ENCODE measurements at regions not wholly inside any gene's neighbourhood (a gene's known extent, or its start where the extent isn't known, plus 50 kb on each side); places are given as distances from the start of the nearest gene placed in this dataset.
"Not testable (repeated sequence)": the region's sequence is repeated elsewhere in the genome, so short reads cannot be mapped to it uniquely, and the experiment has no call there.

- Mint-ChIP-seq H3K4me3 (no peak overlapping the region), H3K9me3 (peaks cover 9% of the 10 kb centered on the region), H3K36me3 (no peaks in the 10 kb centered on the region), H3K4me1 (no peaks in the 10 kb centered on the region), H3K27ac (no peak overlapping the region)
- DNase-seq (ENCODE audit: low spot score in 2 of 2) (no peak), ATAC-seq (no peak)
Observed at GRCh38 chr4:79661196-79661595, 253.2 kb upstream of the GK2 start.

GRCh38 chr4:79659308-79659870 is 251.4 kb upstream of the GK2 start:
- H3K4me3 Mint-ChIP-seq; H3K9me3 Mint-ChIP-seq; DNase-seq (ENCODE audit: low spot score in 2 of 2); H3K27ac Mint-ChIP-seq; H3K4me1 Mint-ChIP-seq; ATAC-seq; H3K36me3 Mint-ChIP-seq: not testable (repeated sequence)

GRCh38 chr4:79657379-79657778 is 249.4 kb upstream of the GK2 start:
- H3K27ac Mint-ChIP-seq: no peak overlapping the region
- H3K4me1 Mint-ChIP-seq: no peaks in the 10 kb centered on the region
- DNase-seq (ENCODE audit: low spot score in 2 of 2) (no peak), ATAC-seq (no peak)
- H3K4me3 Mint-ChIP-seq: no peak overlapping the region
- peaks cover 9% of the 10 kb centered on the region for H3K9me3 Mint-ChIP-seq
- H3K36me3 Mint-ChIP-seq: no peaks in the 10 kb centered on the region

GRCh38 chr4:79653871-79654270 is 245.8 kb upstream of the GK2 start:
- peaks cover 3% of the 10 kb centered on the region for H3K9me3 Mint-ChIP-seq
- H3K4me1 Mint-ChIP-seq: no peaks in the 10 kb centered on the region
- H3K36me3 Mint-ChIP-seq: no peaks in the 10 kb centered on the region
- H3K4me3 Mint-ChIP-seq: no peak overlapping the region
- ATAC-seq: no peak
- H3K27ac Mint-ChIP-seq: no peak overlapping the region
- DNase-seq (ENCODE audit: low spot score in 2 of 2): no peak

GRCh38 chr4:79652738-79653137 is 244.7 kb upstream of the GK2 start:
- Mint-ChIP-seq H3K9me3 (peaks cover 3% of the 10 kb centered on the region), H3K27ac (no peak overlapping the region), H3K4me3 (no peak overlapping the region), H3K36me3 (no peaks in the 10 kb centered on the region), H3K4me1 (no peaks in the 10 kb centered on the region)
- no peak for DNase-seq (ENCODE audit: low spot score in 2 of 2)
- ATAC-seq: no peak

- DNase-seq (ENCODE audit: low spot score in 2 of 2) (no peak), ATAC-seq (no peak)
- Mint-ChIP-seq H3K9me3 (peaks cover 2% of the 10 kb centered on the region), H3K4me3 (no peak overlapping the region), H3K4me1 (no peaks in the 10 kb centered on the region), H3K36me3 (no peaks in the 10 kb centered on the region), H3K27ac (no peak overlapping the region)
Observed at GRCh38 chr4:79652232-79652631, 244.2 kb upstream of the GK2 start.

- ATAC-seq (no peak), DNase-seq (ENCODE audit: low spot score in 2 of 2) (no peak)
- no peak overlapping the region for H3K4me3 Mint-ChIP-seq
- no peaks in the 10 kb centered on the region for H3K9me3 Mint-ChIP-seq
- H3K4me1 Mint-ChIP-seq: no peaks in the 10 kb centered on the region
- H3K27ac Mint-ChIP-seq: no peak overlapping the region
- no peaks in the 10 kb centered on the region for H3K36me3 Mint-ChIP-seq
Observed at GRCh38 chr4:79651456-79651855, 243.4 kb upstream of the GK2 start.

- peak; percentile 49 for ATAC-seq
- no peaks in the 10 kb centered on the region for H3K36me3 Mint-ChIP-seq
- no peak overlapping the region for H3K27ac Mint-ChIP-seq
- H3K9me3 Mint-ChIP-seq: no peaks in the 10 kb centered on the region
- no peak overlapping the region for H3K4me3 Mint-ChIP-seq
- DNase-seq (ENCODE audit: low spot score in 2 of 2): no peak
- no peaks in the 10 kb centered on the region for H3K4me1 Mint-ChIP-seq
Observed at GRCh38 chr4:79650794-79651431, 242.9 kb upstream of the GK2 start.

- Mint-ChIP-seq H3K27ac (no peak overlapping the region), H3K4me1 (no peaks in the 10 kb centered on the region), H3K4me3 (no peak overlapping the region), H3K36me3 (no peaks in the 10 kb centered on the region), H3K9me3 (no peaks in the 10 kb centered on the region)
- ATAC-seq (no peak), DNase-seq (ENCODE audit: low spot score in 2 of 2) (no peak)
Observed at GRCh38 chr4:79650217-79650616, 242.2 kb upstream of the GK2 start.

GRCh38 chr4:79645942-79646341 is 237.9 kb upstream of the GK2 start:
- Mint-ChIP-seq H3K4me1 (no peaks in the 10 kb centered on the region), H3K36me3 (no peaks in the 10 kb centered on the region), H3K9me3 (no peaks in the 10 kb centered on the region), H3K4me3 (no peak overlapping the region), H3K27ac (no peak overlapping the region)
- no peak for ATAC-seq
- no peak for DNase-seq (ENCODE audit: low spot score in 2 of 2)

- Mint-ChIP-seq H3K27ac (no peak overlapping the region), H3K36me3 (no peaks in the 10 kb centered on the region), H3K9me3 (no peaks in the 10 kb centered on the region), H3K4me3 (no peak overlapping the region), H3K4me1 (no peaks in the 10 kb centered on the region)
- no peak for ATAC-seq
- DNase-seq (ENCODE audit: low spot score in 2 of 2): no peak
Observed at GRCh38 chr4:79638735-79639134, 230.7 kb upstream of the GK2 start.

- DNase-seq (ENCODE audit: low spot score in 2 of 2) (no peak), ATAC-seq (no peak)
- Mint-ChIP-seq H3K36me3 (no peaks in the 10 kb centered on the region), H3K4me1 (no peaks in the 10 kb centered on the region), H3K27ac (no peak overlapping the region), H3K9me3 (no peaks in the 10 kb centered on the region), H3K4me3 (no peak overlapping the region)
Observed at GRCh38 chr4:79636991-79637390, 229.0 kb upstream of the GK2 start.

GRCh38 chr4:79634111-79634510 is 226.1 kb upstream of the GK2 start:
- H3K9me3 Mint-ChIP-seq: no peaks in the 10 kb centered on the region
- no peaks in the 10 kb centered on the region for H3K4me1 Mint-ChIP-seq
- H3K4me3 Mint-ChIP-seq: no peak overlapping the region
- DNase-seq (ENCODE audit: low spot score in 2 of 2) (no peak), ATAC-seq (no peak)
- H3K36me3 Mint-ChIP-seq: no peaks in the 10 kb centered on the region
- H3K27ac Mint-ChIP-seq: no peak overlapping the region

GRCh38 chr4:79632114-79632513 is 224.1 kb upstream of the GK2 start:
- ATAC-seq (no peak), DNase-seq (ENCODE audit: low spot score in 2 of 2) (no peak)
- H3K4me3 Mint-ChIP-seq: no peak overlapping the region
- no peaks in the 10 kb centered on the region for H3K9me3 Mint-ChIP-seq
- no peaks in the 10 kb centered on the region for H3K4me1 Mint-ChIP-seq
- no peak overlapping the region for H3K27ac Mint-ChIP-seq
- H3K36me3 Mint-ChIP-seq: no peaks in the 10 kb centered on the region

GRCh38 chr4:79626611-79627010 is 218.6 kb upstream of the GK2 start:
- no peaks in the 10 kb centered on the region for H3K4me1 Mint-ChIP-seq
- no peak for DNase-seq (ENCODE audit: low spot score in 2 of 2)
- H3K36me3 Mint-ChIP-seq: no peaks in the 10 kb centered on the region
- no peak for ATAC-seq
- H3K4me3 Mint-ChIP-seq: no peak overlapping the region
- H3K27ac Mint-ChIP-seq: no peak overlapping the region
- no peaks in the 10 kb centered on the region for H3K9me3 Mint-ChIP-seq

GRCh38 chr4:79626101-79626500 is 218.1 kb upstream of the GK2 start:
- Mint-ChIP-seq H3K4me1 (no peaks in the 10 kb centered on the region), H3K4me3 (no peak overlapping the region), H3K27ac (no peak overlapping the region), H3K36me3 (no peaks in the 10 kb centered on the region), H3K9me3 (no peaks in the 10 kb centered on the region)
- no peak for ATAC-seq
- DNase-seq (ENCODE audit: low spot score in 2 of 2): no peak

GRCh38 chr4:79625361-79625760 is 217.3 kb upstream of the GK2 start:
- no peaks in the 10 kb centered on the region for H3K9me3 Mint-ChIP-seq
- DNase-seq (ENCODE audit: low spot score in 2 of 2) (no peak), ATAC-seq (no peak)
- H3K27ac Mint-ChIP-seq: no peak overlapping the region
- no peak overlapping the region for H3K4me3 Mint-ChIP-seq
- H3K4me1 Mint-ChIP-seq: no peaks in the 10 kb centered on the region
- H3K36me3 Mint-ChIP-seq: no peaks in the 10 kb centered on the region

Data from stimulated activated effector memory CD8-positive, alpha-beta T cell treated with anti-CD3 and anti-CD28 coated beads, Interleukin-12 subunit alpha, Interleukin-12 subunit beta, amount 100 ng/mL, for 72 hours (primary cell).